Natural killer cell treated with Interleukin-12 subunit alpha and Interleukin-12 subunit beta and Interleukin-15 and Interleukin-18, amount 100 ng/mL, for 72 hours (primary cell): ENCODE measurements at regions not wholly inside any gene's neighbourhood (a gene's known extent, or its start where the extent isn't known, plus 50 kb on each side); places are given as distances from the start of the nearest gene placed in this dataset.

Experiments
- ATAC-seq, 2 donors: fragments of 150-1000 bp; cut with Tn5 transposase in 1 of 2; sonication (Bioruptor Pico), chemical (Tn5 transposase) in 1 of 2; 2 replicates each; pipeline ENCODE4 v1.10.0; 2021
- DNase-seq: peaks from one replicate; pipeline ENCODE4 v3.0.0; 2022; ENCODE audit warnings: low spot score
- H3K27ac Mint-ChIP-seq, 2 donors: 1 replicate in 1 of 2; 2 replicates in 1 of 2; pipeline ENCODE4 v1.8.0; 2022; ENCODE audit warnings: mixed read lengths in 2 of 2, mild to moderate bottlenecking in 1 of 2, moderate library complexity in 1 of 2
- H3K27me3 Mint-ChIP-seq, 2 donors: 1 replicate in 1 of 2; 2 replicates in 1 of 2; pipeline ENCODE4 v1.8.0; 2022; ENCODE audit warnings: mixed read lengths in 2 of 2
- H3K36me3 Mint-ChIP-seq: one replicate; pipeline ENCODE4 v1.8.0; 2022; ENCODE audit warnings: mixed read lengths
- H3K4me1 Mint-ChIP-seq, 2 donors: 1 replicate in 1 of 2; 2 replicates in 1 of 2; pipeline ENCODE4 v1.8.0; 2022; ENCODE audit warnings: low read depth in 2 of 2, mixed read lengths in 2 of 2, mild to moderate bottlenecking in 1 of 2
- H3K4me3 Mint-ChIP-seq: one replicate; pipeline ENCODE4 v1.8.0; 2022; ENCODE audit warnings: mixed read lengths
- H3K9me3 Mint-ChIP-seq: 2 replicates; pipeline ENCODE4 v1.8.0; 2022; ENCODE audit warnings: mixed read lengths

- peaks cover 0 to 2% of the 10 kb centered on the region in 2 donors for H3K27me3 Mint-ChIP-seq
- no peak overlapping the region for H3K27ac Mint-ChIP-seq
- H3K9me3 Mint-ChIP-seq: no peaks in the 10 kb centered on the region
- no peaks in the 10 kb centered on the region for H3K4me1 Mint-ChIP-seq
- DNase-seq: no peak
- no peak overlapping the region for H3K4me3 Mint-ChIP-seq
- no peaks in the 10 kb centered on the region for H3K36me3 Mint-ChIP-seq
- ATAC-seq: no peak
Measured at GRCh38 chr5:2112173-2113025, 229.7 kb upstream of the IRX4 start.

GRCh38 chr5:2111569-2112105 lies 228.9 kb upstream of the IRX4 start:
- Mint-ChIP-seq H3K4me3 (no peak overlapping the region), H3K9me3 (no peaks in the 10 kb centered on the region), H3K27me3 (peaks cover 0 to 2% of the 10 kb centered on the region in 2 donors), H3K4me1 (no peaks in the 10 kb centered on the region), H3K27ac (no peak overlapping the region), H3K36me3 (no peaks in the 10 kb centered on the region)
- no peak for ATAC-seq
- no peak for DNase-seq

GRCh38 chr5:2110934-2111462 lies 228.3 kb upstream of the IRX4 start:
- DNase-seq: no peak
- Mint-ChIP-seq H3K4me3 (no peak overlapping the region), H3K27me3 (peaks cover 2 to 3% of the 10 kb centered on the region in 2 donors), H3K9me3 (peaks cover 1% of the 10 kb centered on the region), H3K4me1 (no peaks in the 10 kb centered on the region), H3K27ac (no peak overlapping the region), H3K36me3 (peaks cover 3% of the 10 kb centered on the region)
- ATAC-seq: no peak

GRCh38 chr5:2110137-2110933 lies 227.6 kb upstream of the IRX4 start:
- Mint-ChIP-seq H3K9me3 (peaks cover 3% of the 10 kb centered on the region), H3K4me1 (no peaks in the 10 kb centered on the region), H3K36me3 (peaks cover 7% of the 10 kb centered on the region), H3K4me3 (no peak overlapping the region), H3K27me3 (peaks cover 2 to 8% of the 10 kb centered on the region in 2 donors), H3K27ac (no peak overlapping the region)
- DNase-seq (no peak), ATAC-seq (peak; percentile 29 to 47)

- Mint-ChIP-seq H3K27ac (no peak overlapping the region), H3K4me3 (no peak overlapping the region), H3K36me3 (peaks cover 7% of the 10 kb centered on the region), H3K4me1 (no peaks in the 10 kb centered on the region), H3K9me3 (peaks cover 3% of the 10 kb centered on the region), H3K27me3 (peaks cover 2 to 8% of the 10 kb centered on the region in 2 donors)
- ATAC-seq (no peak), DNase-seq (no peak)
Measured at GRCh38 chr5:2109566-2109965, 226.8 kb upstream of the IRX4 start.

GRCh38 chr5:2106721-2107120 lies 224.0 kb upstream of the IRX4 start:
- no peaks in the 10 kb centered on the region for H3K4me1 Mint-ChIP-seq
- H3K9me3 Mint-ChIP-seq: peaks cover 3% of the 10 kb centered on the region
- peaks cover 7% of the 10 kb centered on the region for H3K36me3 Mint-ChIP-seq
- DNase-seq: no peak
- no peak for ATAC-seq
- peaks cover 0 to 8% of the 10 kb centered on the region in 2 donors for H3K27me3 Mint-ChIP-seq
- no peak overlapping the region for H3K4me3 Mint-ChIP-seq
- no peak overlapping the region for H3K27ac Mint-ChIP-seq

GRCh38 chr5:2105141-2105540 lies 222.4 kb upstream of the IRX4 start:
- Mint-ChIP-seq H3K27me3 (peaks cover 0 to 8% of the 10 kb centered on the region in 2 donors), H3K36me3 (peaks cover 7% of the 10 kb centered on the region), H3K4me3 (no peak overlapping the region), H3K4me1 (no peaks in the 10 kb centered on the region), H3K27ac (no peak overlapping the region), H3K9me3 (peaks cover 3% of the 10 kb centered on the region)
- DNase-seq (no peak), ATAC-seq (peak in 1 of 2 donors; percentile 24)

- ATAC-seq (no peak), DNase-seq (no peak)
- no peak overlapping the region for H3K4me3 Mint-ChIP-seq
Measured at GRCh38 chr5:2103940-2104339, 221.2 kb upstream of the IRX4 start.

GRCh38 chr5:2102819-2103776 lies 220.4 kb upstream of the IRX4 start:
- Mint-ChIP-seq H3K27me3 (peaks cover 0 to 8% of the 10 kb centered on the region in 2 donors), H3K4me3 (no peak overlapping the region), H3K36me3 (peaks cover 7% of the 10 kb centered on the region), H3K27ac (no peak overlapping the region), H3K9me3 (peaks cover 3% of the 10 kb centered on the region), H3K4me1 (no peaks in the 10 kb centered on the region)
- ATAC-seq: no peak
- DNase-seq: no peak

More at GRCh38 chr5:2103940-2104339, 221.2 kb upstream of the IRX4 start:
- H3K36me3 Mint-ChIP-seq: peaks cover 7% of the 10 kb centered on the region
- H3K9me3 Mint-ChIP-seq: peaks cover 3% of the 10 kb centered on the region
- peaks cover 0 to 8% of the 10 kb centered on the region in 2 donors for H3K27me3 Mint-ChIP-seq
- H3K27ac Mint-ChIP-seq: no peak overlapping the region
- H3K4me1 Mint-ChIP-seq: no peaks in the 10 kb centered on the region

GRCh38 chr5:2101685-2102084 lies 219.0 kb upstream of the IRX4 start:
- Mint-ChIP-seq H3K4me1 (no peaks in the 10 kb centered on the region), H3K27ac (no peak overlapping the region), H3K36me3 (peaks cover 7% of the 10 kb centered on the region), H3K9me3 (peaks cover 3% of the 10 kb centered on the region), H3K4me3 (no peak overlapping the region), H3K27me3 (peaks cover 0 to 8% of the 10 kb centered on the region in 2 donors)
- ATAC-seq: no peak
- DNase-seq: no peak

- Mint-ChIP-seq H3K36me3 (no peaks in the 10 kb centered on the region), H3K4me3 (no peak overlapping the region), H3K9me3 (no peaks in the 10 kb centered on the region), H3K27ac (no peak overlapping the region), H3K27me3 (peaks cover 0 to 2% of the 10 kb centered on the region in 2 donors), H3K4me1 (no peaks in the 10 kb centered on the region)
- DNase-seq (no peak), ATAC-seq (peak in 1 of 2 donors; percentile 24)
Measured at GRCh38 chr5:2096887-2097505, 214.3 kb upstream of the IRX4 start.

GRCh38 chr5:2095011-2095410 lies 212.3 kb upstream of the IRX4 start:
- no peak overlapping the region for H3K27ac Mint-ChIP-seq
- DNase-seq: no peak
- H3K36me3 Mint-ChIP-seq: no peaks in the 10 kb centered on the region
- ATAC-seq: no peak
- H3K27me3 Mint-ChIP-seq: peaks cover 0 to 5% of the 10 kb centered on the region in 2 donors
- no peaks in the 10 kb centered on the region for H3K9me3 Mint-ChIP-seq
- no peaks in the 10 kb centered on the region for H3K4me1 Mint-ChIP-seq
- no peak overlapping the region for H3K4me3 Mint-ChIP-seq
